ENCODE measurements at regions not wholly inside any gene's neighbourhood (a gene's known extent, or its start where the extent isn't known, plus 50 kb on each side); places are given as distances from the start of the nearest gene placed in this dataset.

DNA sequence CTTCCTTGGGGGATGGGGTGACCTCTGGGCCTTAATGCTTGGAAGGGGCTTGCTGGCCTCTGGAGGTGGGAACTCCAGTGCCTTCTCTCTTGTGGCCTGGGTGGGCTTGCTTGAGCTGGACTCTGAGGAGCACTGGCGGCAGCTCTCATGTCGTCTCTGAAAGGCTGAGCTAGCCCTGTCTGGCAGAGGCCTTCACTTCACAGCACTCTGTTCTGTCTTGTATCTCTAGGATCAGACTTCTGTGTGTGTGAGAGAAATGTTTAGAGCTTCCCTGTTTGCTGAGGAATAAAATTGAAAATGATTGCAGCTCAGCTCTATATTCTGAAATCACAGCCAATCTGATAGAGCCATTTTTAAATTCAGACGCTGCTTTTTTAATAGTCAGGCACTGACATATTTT is 185.3 kb downstream of the KCNRG start:
- no peak overlapping the region for H3K27ac ChIP-seq (ENCODE audit: low read depth, low read length)
- H3K4me3 ChIP-seq (ENCODE audit: low read length in 3 of 3), result no peak overlapping the region
- H3K27me3 ChIP-seq (ENCODE audit: control insufficient read depth in 3 of 3, insufficient read depth in 3 of 3, low read length in 3 of 3), result no peaks in the 10 kb centered on the region
- no peaks in the 10 kb centered on the region for H3K9me3 ChIP-seq (ENCODE audit: control insufficient read depth in 3 of 3, low read length in 3 of 3)
- no peaks in the 10 kb centered on the region for H3K36me3 ChIP-seq (ENCODE audit: control insufficient read depth in 3 of 3, insufficient read depth in 3 of 3, low read length in 3 of 3)
- H3K9ac ChIP-seq (ENCODE audit: low read depth in 1 of 3, low read length in 3 of 3), result no peak overlapping the region
- H3K4me1 ChIP-seq (ENCODE audit: control insufficient read depth in 3 of 3, insufficient read depth in 3 of 3, low read length in 3 of 3), result peaks cover 0 to 2% (median 0%) of the 10 kb centered on the region in 3 donors

DNA sequence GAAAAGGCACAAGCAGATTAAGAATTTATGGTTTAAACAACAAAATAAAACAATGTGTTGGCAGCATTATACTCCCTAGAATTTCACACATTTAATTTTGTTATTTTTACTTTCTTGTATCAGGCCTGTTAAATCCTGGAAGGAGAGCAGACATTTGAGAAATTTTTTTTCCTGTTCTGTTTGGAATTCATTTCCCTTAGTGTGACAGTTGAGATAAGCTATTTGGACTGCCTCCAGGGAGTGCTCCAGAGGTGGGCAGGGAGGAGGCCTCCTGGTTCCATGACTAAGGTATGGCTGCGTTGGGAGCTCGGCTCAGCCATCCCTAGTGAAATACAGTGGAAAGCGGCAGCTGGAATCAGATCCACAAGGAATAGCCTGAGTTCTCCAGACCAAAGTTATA is 185.7 kb downstream of the KCNRG start:
- H3K4me1 ChIP-seq (ENCODE audit: control insufficient read depth in 3 of 3, insufficient read depth in 3 of 3, low read length in 3 of 3), result peaks cover 0 to 2% (median 0%) of the 10 kb centered on the region in 3 donors
- no peaks in the 10 kb centered on the region for H3K27me3 ChIP-seq (ENCODE audit: control insufficient read depth in 3 of 3, insufficient read depth in 3 of 3, low read length in 3 of 3)
- H3K9ac ChIP-seq (ENCODE audit: low read depth in 1 of 3, low read length in 3 of 3), result no peak overlapping the region
- H3K4me3 ChIP-seq (ENCODE audit: low read length in 3 of 3), result no peak overlapping the region
- no peak overlapping the region for H3K27ac ChIP-seq (ENCODE audit: low read depth, low read length)
- no peaks in the 10 kb centered on the region for H3K9me3 ChIP-seq (ENCODE audit: control insufficient read depth in 3 of 3, low read length in 3 of 3)
- no peaks in the 10 kb centered on the region for H3K36me3 ChIP-seq (ENCODE audit: control insufficient read depth in 3 of 3, insufficient read depth in 3 of 3, low read length in 3 of 3)

- H3K27ac ChIP-seq (ENCODE audit: low read depth, low read length), result no peak overlapping the region
- H3K4me1 ChIP-seq (ENCODE audit: control insufficient read depth in 3 of 3, insufficient read depth in 3 of 3, low read length in 3 of 3), result peaks cover 0 to 2% (median 0%) of the 10 kb centered on the region in 3 donors
- no peak overlapping the region for H3K4me3 ChIP-seq (ENCODE audit: low read length in 3 of 3)
- no peaks in the 10 kb centered on the region for H3K36me3 ChIP-seq (ENCODE audit: control insufficient read depth in 3 of 3, insufficient read depth in 3 of 3, low read length in 3 of 3)
- H3K27me3 ChIP-seq (ENCODE audit: control insufficient read depth in 3 of 3, insufficient read depth in 3 of 3, low read length in 3 of 3), result no peaks in the 10 kb centered on the region
- no peaks in the 10 kb centered on the region for H3K9me3 ChIP-seq (ENCODE audit: control insufficient read depth in 3 of 3, low read length in 3 of 3)
- no peak overlapping the region for H3K9ac ChIP-seq (ENCODE audit: low read depth in 1 of 3, low read length in 3 of 3)
Observed at GRCh38 chr13:50202485-50202884, 187.2 kb downstream of the KCNRG start.

DNA sequence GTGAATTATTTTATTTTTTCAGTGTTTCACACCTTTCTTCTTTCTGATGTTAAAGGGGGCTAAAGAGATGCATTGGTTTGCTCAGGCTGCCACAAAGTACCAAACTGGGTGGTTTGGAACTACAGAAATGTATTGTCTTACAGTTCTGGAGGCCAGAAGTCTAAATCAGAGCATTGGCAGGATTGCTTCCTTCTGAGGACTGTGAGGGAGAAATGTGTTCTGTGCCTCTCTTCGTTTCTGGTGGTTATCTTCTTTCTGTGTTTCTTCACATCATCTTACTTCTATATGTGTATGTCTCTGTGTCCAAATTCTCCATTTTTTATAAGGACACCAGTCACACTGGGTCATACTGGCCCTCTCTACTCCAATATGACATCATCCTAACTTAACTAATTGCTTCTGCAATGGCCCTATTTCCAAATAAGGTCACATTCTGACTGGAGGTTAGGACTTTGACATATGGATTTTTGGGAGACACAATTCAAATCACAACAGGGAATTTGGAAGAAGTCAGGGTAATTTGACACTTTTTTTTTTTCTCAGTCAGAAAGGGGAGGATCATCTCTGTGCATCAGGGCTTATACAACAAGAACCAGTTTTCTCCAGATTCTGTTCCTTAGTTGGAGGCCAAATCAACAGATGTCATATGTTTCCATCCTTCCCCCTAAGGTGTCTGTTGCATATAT is 188.2 kb downstream of the KCNRG start:
- Histone ChIP-seq H3K9me3 (ENCODE audit: control insufficient read depth in 3 of 3, low read length in 3 of 3) (no peaks in the 10 kb centered on the region), H3K27me3 (ENCODE audit: control insufficient read depth in 3 of 3, insufficient read depth in 3 of 3, low read length in 3 of 3) (no peaks in the 10 kb centered on the region), H3K4me3 (ENCODE audit: low read length in 3 of 3) (no peak overlapping the region), H3K36me3 (ENCODE audit: control insufficient read depth in 3 of 3, insufficient read depth in 3 of 3, low read length in 3 of 3) (no peaks in the 10 kb centered on the region), H3K4me1 (ENCODE audit: control insufficient read depth in 3 of 3, insufficient read depth in 3 of 3, low read length in 3 of 3) (peaks cover 0 to 4% (median 1%) of the 10 kb centered on the region in 3 donors), H3K9ac (ENCODE audit: low read depth in 1 of 3, low read length in 3 of 3) (no peak overlapping the region), H3K27ac (ENCODE audit: low read depth, low read length) (no peak overlapping the region)

GRCh38 chr13:50205581-50205980 is 190.3 kb downstream of the KCNRG start:
- Histone ChIP-seq H3K9me3 (ENCODE audit: control insufficient read depth in 3 of 3, low read length in 3 of 3) (no peaks in the 10 kb centered on the region), H3K36me3 (ENCODE audit: control insufficient read depth in 3 of 3, insufficient read depth in 3 of 3, low read length in 3 of 3) (no peaks in the 10 kb centered on the region), H3K4me1 (ENCODE audit: control insufficient read depth in 3 of 3, insufficient read depth in 3 of 3, low read length in 3 of 3) (peaks cover 4 to 11% (median 7%) of the 10 kb centered on the region in 3 donors), H3K9ac (ENCODE audit: low read depth in 1 of 3, low read length in 3 of 3) (no peak overlapping the region), H3K27me3 (ENCODE audit: control insufficient read depth in 3 of 3, insufficient read depth in 3 of 3, low read length in 3 of 3) (no peaks in the 10 kb centered on the region), H3K4me3 (ENCODE audit: low read length in 3 of 3) (no peak overlapping the region), H3K27ac (ENCODE audit: low read depth, low read length) (no peak overlapping the region)

DNA sequence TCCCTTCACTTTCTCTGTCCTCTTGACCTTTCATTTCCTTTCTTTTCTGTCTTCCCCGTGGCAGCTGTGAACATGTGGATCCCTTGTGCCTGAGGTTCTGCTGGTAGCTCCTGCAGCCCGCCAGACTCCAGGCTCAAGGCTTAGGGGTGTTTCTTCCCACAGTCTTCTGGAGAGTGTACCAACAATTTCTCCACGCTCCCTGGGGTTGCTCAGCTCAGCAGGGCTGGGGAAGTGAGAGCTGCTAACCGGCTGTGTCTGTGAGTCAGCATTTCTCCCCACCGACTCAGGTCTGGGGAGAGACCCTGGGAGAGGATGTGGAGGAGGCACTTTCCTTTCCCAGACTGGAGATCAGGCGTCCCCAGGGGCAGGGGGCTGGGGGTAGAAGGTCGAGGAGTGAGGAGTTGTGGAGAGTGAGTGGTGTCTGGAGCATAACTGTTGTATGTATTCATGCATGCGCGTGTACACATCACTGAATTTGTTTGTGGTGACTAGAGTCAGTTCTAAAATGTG is 193.6 kb downstream of the KCNRG start:
- Histone ChIP-seq H3K9me3 (ENCODE audit: control insufficient read depth in 3 of 3, low read length in 3 of 3) (no peaks in the 10 kb centered on the region), H3K4me3 (ENCODE audit: low read length in 3 of 3) (peak overlapping the region; percentile 50 to 68 (median 59)), H3K27me3 (ENCODE audit: control insufficient read depth in 3 of 3, insufficient read depth in 3 of 3, low read length in 3 of 3) (no peaks in the 10 kb centered on the region), H3K9ac (ENCODE audit: low read depth in 1 of 3, low read length in 3 of 3) (peak overlapping the region in 2 of 3 donors; percentile 25 to 46), H3K27ac (ENCODE audit: low read depth, low read length) (no peak overlapping the region), H3K36me3 (ENCODE audit: control insufficient read depth in 3 of 3, insufficient read depth in 3 of 3, low read length in 3 of 3) (no peaks in the 10 kb centered on the region), H3K4me1 (ENCODE audit: control insufficient read depth in 3 of 3, insufficient read depth in 3 of 3, low read length in 3 of 3) (peaks cover 4 to 11% (median 7%) of the 10 kb centered on the region in 3 donors)

- Histone ChIP-seq H3K9ac (ENCODE audit: low read depth in 1 of 3, low read length in 3 of 3) (no peak overlapping the region), H3K9me3 (ENCODE audit: control insufficient read depth in 3 of 3, low read length in 3 of 3) (no peaks in the 10 kb centered on the region)
Observed at GRCh38 chr13:50209631-50210030, 194.4 kb downstream of the KCNRG start.

GRCh38 chr13:50213526-50213925 is 198.3 kb downstream of the KCNRG start:
- no peaks in the 10 kb centered on the region for H3K27me3 ChIP-seq (ENCODE audit: control insufficient read depth in 3 of 3, insufficient read depth in 3 of 3, low read length in 3 of 3)
- no peak overlapping the region for H3K4me3 ChIP-seq (ENCODE audit: low read length in 3 of 3)
- H3K9me3 ChIP-seq (ENCODE audit: control insufficient read depth in 3 of 3, low read length in 3 of 3), result no peaks in the 10 kb centered on the region
- no peak overlapping the region for H3K27ac ChIP-seq (ENCODE audit: low read depth, low read length)
- H3K4me1 ChIP-seq (ENCODE audit: control insufficient read depth in 3 of 3, insufficient read depth in 3 of 3, low read length in 3 of 3), result peaks cover 1 to 6% (median 6%) of the 10 kb centered on the region in 3 donors
- H3K9ac ChIP-seq (ENCODE audit: low read depth in 1 of 3, low read length in 3 of 3), result no peak overlapping the region
- H3K36me3 ChIP-seq (ENCODE audit: control insufficient read depth in 3 of 3, insufficient read depth in 3 of 3, low read length in 3 of 3), result no peaks in the 10 kb centered on the region

More at GRCh38 chr13:50209631-50210030, 194.4 kb downstream of the KCNRG start:
- no peaks in the 10 kb centered on the region for H3K27me3 ChIP-seq (ENCODE audit: control insufficient read depth in 3 of 3, insufficient read depth in 3 of 3, low read length in 3 of 3)
- no peak overlapping the region for H3K27ac ChIP-seq (ENCODE audit: low read depth, low read length)
- H3K4me3 ChIP-seq (ENCODE audit: low read length in 3 of 3), result no peak overlapping the region
- no peaks in the 10 kb centered on the region for H3K36me3 ChIP-seq (ENCODE audit: control insufficient read depth in 3 of 3, insufficient read depth in 3 of 3, low read length in 3 of 3)
- H3K4me1 ChIP-seq (ENCODE audit: control insufficient read depth in 3 of 3, insufficient read depth in 3 of 3, low read length in 3 of 3), result peaks cover 4 to 11% (median 7%) of the 10 kb centered on the region in 3 donors

DNA sequence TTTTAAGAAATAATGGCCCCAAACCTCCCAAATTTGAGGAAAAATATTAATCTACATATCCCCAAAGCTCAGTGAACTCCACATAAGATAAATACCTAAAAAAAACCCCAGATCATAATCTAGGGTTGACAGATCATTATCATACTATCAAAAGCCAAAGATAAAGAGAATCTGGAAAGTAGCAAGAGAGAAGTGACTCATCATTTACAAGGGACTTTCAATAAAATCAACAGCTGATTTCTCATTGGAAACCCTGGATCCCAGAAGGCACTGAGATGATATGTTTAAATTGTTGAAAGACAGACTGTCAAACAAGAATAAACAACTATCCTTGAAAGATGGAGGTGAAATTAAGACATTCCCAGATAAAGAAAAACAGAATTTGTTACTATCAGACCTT is 199.3 kb downstream of the KCNRG start:
- Histone ChIP-seq H3K4me3 (ENCODE audit: low read length in 3 of 3) (no peak overlapping the region), H3K27ac (ENCODE audit: low read depth, low read length) (no peak overlapping the region), H3K9ac (ENCODE audit: low read depth in 1 of 3, low read length in 3 of 3) (no peak overlapping the region), H3K36me3 (ENCODE audit: control insufficient read depth in 3 of 3, insufficient read depth in 3 of 3, low read length in 3 of 3) (no peaks in the 10 kb centered on the region), H3K4me1 (ENCODE audit: control insufficient read depth in 3 of 3, insufficient read depth in 3 of 3, low read length in 3 of 3) (no peaks in the 10 kb centered on the region), H3K9me3 (ENCODE audit: control insufficient read depth in 3 of 3, low read length in 3 of 3) (no peaks in the 10 kb centered on the region), H3K27me3 (ENCODE audit: control insufficient read depth in 3 of 3, insufficient read depth in 3 of 3, low read length in 3 of 3) (no peaks in the 10 kb centered on the region)

DNA sequence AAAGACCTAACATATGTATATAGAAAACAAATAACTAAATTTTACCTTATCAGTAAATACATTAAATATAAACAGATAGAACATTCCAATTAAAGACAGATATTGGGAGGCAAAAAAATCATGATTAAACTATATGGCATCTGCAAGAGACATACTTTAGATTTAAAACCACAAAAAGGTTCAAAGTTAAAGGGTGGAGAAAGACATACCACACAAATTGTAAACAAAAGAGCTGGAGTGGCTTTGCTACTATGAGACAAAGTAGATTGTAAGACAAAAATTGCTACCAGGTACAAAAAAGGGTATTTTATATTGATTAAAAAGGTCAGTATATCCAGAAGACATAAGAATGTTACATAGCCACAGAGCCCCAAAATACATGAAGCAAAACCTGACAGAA is 200.2 kb downstream of the KCNRG start:
- Histone ChIP-seq H3K4me3 (ENCODE audit: low read length in 3 of 3) (no peak overlapping the region), H3K36me3 (ENCODE audit: control insufficient read depth in 3 of 3, insufficient read depth in 3 of 3, low read length in 3 of 3) (no peaks in the 10 kb centered on the region)

More for the DNA sequence above, 200.2 kb downstream of the KCNRG start:
- H3K4me1 ChIP-seq (ENCODE audit: control insufficient read depth in 3 of 3, insufficient read depth in 3 of 3, low read length in 3 of 3), result no peaks in the 10 kb centered on the region
- H3K9ac ChIP-seq (ENCODE audit: low read depth in 1 of 3, low read length in 3 of 3), result no peak overlapping the region
- H3K9me3 ChIP-seq (ENCODE audit: control insufficient read depth in 3 of 3, low read length in 3 of 3), result no peaks in the 10 kb centered on the region
- no peaks in the 10 kb centered on the region for H3K27me3 ChIP-seq (ENCODE audit: control insufficient read depth in 3 of 3, insufficient read depth in 3 of 3, low read length in 3 of 3)
- no peak overlapping the region for H3K27ac ChIP-seq (ENCODE audit: low read depth, low read length)
